Lung (tissue), 11 donors: ENCODE measurements at regions not wholly inside any gene's neighbourhood (a gene's known extent, or its start where the extent isn't known, plus 50 kb on each side); places are given as distances from the start of the nearest gene placed in this dataset.

Experiments used
- ATAC-seq: fragments of 200-7000 bp; cut with Tn5 transposase; one replicate; pipeline ENCODE4 v1.9.1; 2020; ENCODE audit warnings: moderate number of reproducible peaks; ENCODE audit not compliant: insufficient read depth, low FRiP score
- DNase-seq, 3 donors: peaks; one replicate each; pipeline ENCODE4 v3.0.0-alpha.2; 2013 to 2017
- H3K27ac ChIP-seq, 2 donors: one replicate each; pipeline ENCODE4 v1.5.1; 2013; ENCODE audit warnings: mild to moderate bottlenecking in 2 of 2, moderate library complexity in 2 of 2, control low read depth in 1 of 2, inconsistent platforms in 1 of 2, low read depth in 1 of 2, low read length in 1 of 2
- H3K27me3 ChIP-seq, 3 donors: one replicate each; pipeline ENCODE4 v1.5.1; 2013; ENCODE audit warnings: low read length in 2 of 3; ENCODE audit not compliant: control insufficient read depth in 3 of 3, insufficient read depth in 3 of 3
- H3K36me3 ChIP-seq, 4 donors: one replicate each; pipeline ENCODE4 v1.5.1; 2013; ENCODE audit warnings: low read length in 4 of 4, mild to moderate bottlenecking in 1 of 4, moderate library complexity in 1 of 4; ENCODE audit not compliant: control insufficient read depth in 4 of 4, insufficient read depth in 4 of 4
- H3K4me1 ChIP-seq, 5 donors: one replicate each; pipeline ENCODE4 v1.5.1; 2013; ENCODE audit warnings: low read length in 5 of 5, mild to moderate bottlenecking in 2 of 5, moderate library complexity in 1 of 5; ENCODE audit not compliant: control insufficient read depth in 5 of 5, insufficient read depth in 5 of 5
- H3K4me3 ChIP-seq: one replicate; pipeline ENCODE4 v1.5.1; 2013; ENCODE audit warnings: mild to moderate bottlenecking, control low read depth, moderate library complexity
- H3K9ac ChIP-seq, 2 donors: one replicate each; pipeline ENCODE4 v1.5.1; 2013; ENCODE audit warnings: low read length in 2 of 2, control low read depth in 1 of 2; ENCODE audit not compliant: insufficient read depth in 1 of 2
- H3K9me3 ChIP-seq, 4 donors: one replicate each; pipeline ENCODE4 v1.5.1; 2013; ENCODE audit warnings: low read length in 3 of 4, mild to moderate bottlenecking in 1 of 4, moderate library complexity in 1 of 4; ENCODE audit not compliant: control insufficient read depth in 4 of 4, insufficient read depth in 3 of 4
- CTCF ChIP-seq: IDR thresholded peaks from 2 replicates; pipeline ENCODE4 v1.5.1; 2012; ENCODE audit warnings: mild to moderate bottlenecking; ENCODE audit errors: control extremely low read depth, extremely low read depth
- WGBS, 2 donors: extraction: QIAGEN DNeasy Blood & Tissue Kit; methylation state at CpG; one replicate each; pipeline ENCODE4 v1.1.7; 2013; 5-methylcytosine and 5-hydroxymethylcytosine counted together
- donor health status: control.
- donor health status: control.
- donor health status: Bipolar disorder and iron deficiency.
- donor health status: healthy.
- donor health status: DM: yes; HTN: yes; CAD: no.

- Histone ChIP-seq H3K36me3 (no peaks in the 10 kb centered on the region), H3K27ac (no peak overlapping the region), H3K4me1 (peaks cover 0 to 10% (median 0%) of the 10 kb centered on the region in 5 donors), H3K4me3 (no peak overlapping the region), H3K27me3 (no peaks in the 10 kb centered on the region), H3K9me3 (no peaks in the 10 kb centered on the region), H3K9ac (no peak overlapping the region)
- 38 to 63% methylated on average over 4 of the region's 4 CpGs for WGBS, 2 donors
- DNase-seq: no peak
- ATAC-seq: no peak
- no peak for TF ChIP-seq CTCF
Measured at GRCh38 chr7:41887416-41887815, 184.5 kb upstream of the INHBA start.

- ATAC-seq (peak; percentile 28), DNase-seq (peak in 1 of 3 donors; percentile 23)
- H3K9ac ChIP-seq: no peak overlapping the region
- TF ChIP-seq CTCF: no peak
- H3K9me3 ChIP-seq: no peaks in the 10 kb centered on the region
- no peaks in the 10 kb centered on the region for H3K36me3 ChIP-seq
- peak overlapping the region in 1 of 2 donors; percentile 15 for H3K27ac ChIP-seq
- 45 to 76% methylated on average over 5 of the region's 5 CpGs for WGBS, 2 donors
- H3K4me1 ChIP-seq: peaks cover 0 to 10% (median 0%) of the 10 kb centered on the region in 5 donors
- no peaks in the 10 kb centered on the region for H3K27me3 ChIP-seq
- H3K4me3 ChIP-seq: no peak overlapping the region
Measured at GRCh38 chr7:41886901-41887311, 184.0 kb upstream of the INHBA start.

- peak overlapping the region in 1 of 2 donors; percentile 20 for H3K27ac ChIP-seq
- H3K4me3 ChIP-seq: no peak overlapping the region
- WGBS, 2 donors: 45 to 50% methylated on average over 6 of the region's 6 CpGs
- H3K9me3 ChIP-seq: no peaks in the 10 kb centered on the region
- no peak for TF ChIP-seq CTCF
- no peaks in the 10 kb centered on the region for H3K27me3 ChIP-seq
- H3K4me1 ChIP-seq: peaks cover 0 to 10% (median 0%) of the 10 kb centered on the region in 5 donors
- ATAC-seq (no peak), DNase-seq (peak in 1 of 3 donors; percentile 43)
- H3K9ac ChIP-seq: no peak overlapping the region
- H3K36me3 ChIP-seq: no peaks in the 10 kb centered on the region
Measured at GRCh38 chr7:41886262-41886900, 183.5 kb upstream of the INHBA start.

- H3K27ac ChIP-seq: peak overlapping the region in 1 of 2 donors; percentile 20
- no peaks in the 10 kb centered on the region for H3K36me3 ChIP-seq
- DNase-seq: no peak
- no peaks in the 10 kb centered on the region for H3K27me3 ChIP-seq
- ATAC-seq: no peak
- H3K9me3 ChIP-seq: no peaks in the 10 kb centered on the region
- no peak overlapping the region for H3K9ac ChIP-seq
- peaks cover 0 to 10% (median 0%) of the 10 kb centered on the region in 5 donors for H3K4me1 ChIP-seq
- WGBS, 2 donors: 52 to 59% methylated on average over 6 of the region's 6 CpGs
- no peak for TF ChIP-seq CTCF
- H3K4me3 ChIP-seq: no peak overlapping the region
Measured at GRCh38 chr7:41885748-41886147, 182.9 kb upstream of the INHBA start.
